Stimulated activated CD8-positive, alpha-beta memory T cell treated with anti-CD3 and anti-CD28 coated beads, Interleukin-15, amount 100 ng/mL, for 48 hours (primary cell): ENCODE measurements at regions not wholly inside any gene's neighbourhood (a gene's known extent, or its start where the extent isn't known, plus 50 kb on each side); places are given as distances from the start of the nearest gene placed in this dataset.

ENCODE experiments used
- DNase-seq, 2 donors: peaks; one replicate each; pipeline ENCODE4 v3.0.0-alpha.2; 2020; ENCODE audit warnings: low read depth in 2 of 2

DNA sequence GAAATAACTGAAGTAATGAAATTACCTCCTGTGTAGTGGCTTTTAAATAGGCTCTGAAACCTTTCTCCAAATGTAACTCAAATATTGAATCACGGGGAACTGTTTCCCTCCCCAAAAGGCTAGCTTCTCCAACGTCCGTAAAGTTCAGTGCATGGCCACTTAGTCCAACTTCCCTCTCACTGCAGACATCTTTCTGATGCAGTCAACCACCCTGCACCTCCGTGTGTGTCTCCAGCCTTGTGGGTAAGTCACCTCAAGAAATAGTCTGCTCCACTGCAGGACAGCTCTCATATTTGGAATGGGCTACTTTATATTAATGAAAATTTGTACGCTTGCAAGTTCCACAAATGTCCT lies 152.5 kb upstream of the CYRIA start:
- no peak for DNase-seq

GRCh38 chr2:16817305-16818202 lies 151.9 kb upstream of the CYRIA start:
- DNase-seq, result no peak

DNA sequence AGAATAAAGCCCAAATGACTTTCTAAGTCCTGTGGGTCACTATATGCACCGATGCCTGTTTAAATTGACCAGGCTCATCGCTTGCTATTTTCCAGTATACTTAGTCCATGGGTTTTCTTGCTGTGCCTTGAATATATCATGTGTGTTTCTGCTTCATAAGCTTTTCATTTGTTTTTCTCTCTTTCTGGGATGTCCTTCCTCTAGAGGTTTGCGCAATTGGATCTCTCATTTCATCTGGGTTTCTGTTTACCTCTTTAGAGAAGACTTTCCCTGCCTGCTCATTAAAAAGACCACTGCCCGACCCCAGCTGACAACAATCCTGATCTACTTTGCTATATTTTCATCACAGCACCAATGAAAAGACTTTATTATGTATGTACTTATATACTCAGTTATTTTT lies 150.9 kb upstream of the CYRIA start:
- DNase-seq, result no peak

GRCh38 chr2:16816016-16816415 lies 150.4 kb upstream of the CYRIA start:
- DNase-seq, result no peak

GRCh38 chr2:16813593-16813992 lies 148.0 kb upstream of the CYRIA start:
- no peak for DNase-seq

- no peak for DNase-seq
These were observed 132.8 kb upstream of the CYRIA start for GRCh38 chr2:16798472-16798871.

DNA sequence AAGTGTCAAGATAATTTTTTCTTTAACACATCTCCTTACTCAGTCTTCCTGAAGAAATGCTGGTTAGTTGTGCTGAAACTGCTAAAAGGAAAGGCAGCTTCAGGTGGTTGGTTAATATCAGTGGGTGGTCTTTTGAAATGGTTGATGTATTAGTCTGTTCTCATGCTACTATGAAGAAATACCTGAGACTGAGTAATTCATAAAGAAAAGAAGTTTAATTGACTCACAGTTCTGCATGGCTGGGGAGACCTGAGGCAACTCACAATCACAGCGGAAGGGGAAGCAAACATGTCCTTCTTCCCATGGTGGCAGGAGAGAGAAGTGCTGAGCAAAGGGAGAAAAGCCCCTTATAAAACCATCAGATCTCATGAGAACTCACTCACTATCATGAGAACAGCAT lies 125.9 kb upstream of the CYRIA start:
- DNase-seq, result no peak

DNA sequence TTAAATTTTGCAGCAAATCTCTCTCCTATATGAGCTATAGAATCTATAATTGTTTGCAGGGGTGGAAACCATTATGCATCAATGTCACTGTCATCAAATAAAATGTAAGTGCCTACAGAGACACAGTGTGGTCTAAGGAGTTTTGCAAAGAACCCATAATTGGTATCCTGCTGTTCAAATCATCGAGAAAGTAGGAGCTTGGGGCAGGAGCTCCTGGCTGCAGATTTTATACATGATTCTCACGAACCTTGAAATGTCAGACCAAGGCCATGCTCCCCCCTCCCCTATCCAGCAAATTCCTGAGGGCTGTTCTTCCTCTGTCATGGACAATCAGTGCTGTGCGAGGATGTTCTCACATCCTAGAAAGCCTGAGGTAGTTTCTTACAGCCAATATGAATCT lies 119.5 kb upstream of the CYRIA start:
- DNase-seq, result no peak

DNA sequence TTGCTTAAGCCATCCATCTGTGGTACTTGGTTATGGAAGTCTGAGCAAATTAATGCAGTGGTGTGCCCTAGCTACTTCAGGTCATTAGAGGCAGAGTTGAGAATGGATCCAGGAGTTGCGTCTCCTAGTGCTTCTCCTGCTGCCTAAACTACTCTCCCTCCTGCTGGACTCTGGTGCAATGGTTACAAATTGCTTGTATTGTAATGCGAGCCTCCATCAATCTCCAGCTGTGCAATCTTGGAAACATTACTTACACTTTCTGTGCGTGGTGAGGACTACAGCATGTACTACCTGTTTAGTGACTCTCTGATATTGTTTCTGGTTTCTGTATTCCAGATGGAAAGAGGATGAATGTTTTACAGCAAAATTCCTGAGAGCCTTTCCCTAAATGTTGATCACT lies 119.0 kb upstream of the CYRIA start:
- no peak for DNase-seq

- DNase-seq, result no peak
These were observed 111.7 kb upstream of the CYRIA start for GRCh38 chr2:16777123-16777870.

DNA sequence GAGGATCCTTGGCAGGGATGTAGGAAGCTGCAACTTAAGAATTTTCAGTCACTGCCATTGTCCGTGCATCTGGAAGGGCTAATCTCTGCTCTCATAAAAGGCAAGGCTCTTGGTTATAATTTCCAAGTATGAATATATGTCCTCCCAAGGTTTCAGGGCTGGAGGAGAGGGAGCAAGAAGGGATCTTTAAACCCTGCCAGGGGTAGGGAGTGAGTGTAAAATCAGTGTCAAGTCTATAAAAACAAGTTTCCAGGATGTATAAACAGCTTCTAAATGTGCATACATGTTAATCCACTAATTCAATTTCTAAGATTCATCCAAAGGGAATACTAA lies 110.2 kb upstream of the CYRIA start:
- DNase-seq, result no peak

DNA sequence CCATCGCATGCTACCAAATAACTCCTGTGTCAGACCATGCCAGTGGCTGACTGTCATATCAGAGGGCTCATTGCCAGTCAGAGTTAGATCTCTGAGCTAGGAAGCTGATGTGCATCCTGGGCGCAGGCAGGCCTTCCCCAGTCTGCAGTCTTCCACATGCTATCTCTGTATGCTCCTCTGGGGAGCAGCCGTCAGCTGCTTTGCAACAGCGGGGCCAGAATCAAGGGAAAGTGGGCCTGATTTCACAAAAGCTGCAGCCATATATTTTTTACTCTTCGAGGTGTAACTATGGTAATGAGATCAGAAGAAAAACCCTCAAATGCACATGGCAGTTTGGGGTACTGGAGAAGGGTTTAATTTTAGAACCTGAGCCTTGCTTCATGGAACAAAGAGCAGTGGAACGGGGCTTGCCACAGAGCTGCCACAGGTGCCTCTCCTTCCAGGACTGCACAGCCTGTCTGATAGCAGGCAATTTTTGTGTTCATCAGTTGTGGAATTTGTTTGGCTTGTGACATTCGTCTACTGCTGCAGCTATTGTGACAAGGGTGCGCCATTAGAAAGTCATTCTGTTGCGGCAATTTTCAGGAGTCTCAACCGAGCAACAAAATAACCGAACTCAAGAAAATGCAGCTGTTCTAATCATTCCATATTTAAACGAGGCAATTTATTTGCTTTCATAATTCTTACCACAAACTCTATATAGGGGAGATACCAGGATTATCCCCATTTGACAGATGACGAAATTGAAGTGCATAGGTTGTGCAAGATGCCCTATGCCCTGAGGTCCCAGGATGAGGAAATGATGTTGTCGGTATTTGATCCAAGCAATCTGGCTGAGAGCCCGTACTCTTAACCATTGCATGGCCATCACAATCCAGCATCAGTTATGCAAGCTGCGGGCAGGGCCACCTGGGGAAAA lies 109.6 kb upstream of the CYRIA start:
- DNase-seq, result no peak

GRCh38 chr2:16774091-16774490 lies 108.5 kb upstream of the CYRIA start:
- no peak for DNase-seq

DNA sequence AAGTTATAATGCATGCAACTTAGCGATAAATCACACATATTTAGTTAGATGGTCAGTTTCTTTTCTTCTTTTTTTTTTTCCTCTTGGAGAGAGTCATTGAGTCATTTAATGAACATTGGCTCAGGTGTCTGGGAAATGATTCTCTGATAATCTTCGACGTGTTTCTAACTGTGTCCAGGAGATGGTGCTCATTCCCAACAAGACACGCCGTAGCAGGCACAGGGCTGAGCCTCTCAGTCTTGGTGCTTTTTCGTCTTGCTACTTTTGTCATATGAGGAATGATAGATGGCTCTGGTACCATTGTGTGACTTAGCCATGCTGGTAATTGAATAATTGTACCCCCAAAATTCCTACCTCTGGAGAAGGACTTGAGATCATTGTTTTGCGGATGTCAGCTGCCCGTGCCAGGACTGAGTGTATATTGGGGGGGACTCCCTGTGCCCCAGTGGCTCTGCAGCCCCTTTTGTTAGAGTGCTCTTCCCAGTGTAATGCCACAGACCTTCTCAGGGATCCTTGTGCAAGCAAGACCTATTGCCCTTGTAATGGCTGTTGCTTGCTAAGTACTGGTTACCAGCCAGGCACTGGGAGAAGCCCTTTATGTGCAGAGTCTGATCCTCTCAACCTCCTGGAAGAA lies 107.6 kb upstream of the CYRIA start:
- no peak for DNase-seq

- DNase-seq, result no peak
These were observed 102.3 kb upstream of the CYRIA start for GRCh38 chr2:16767789-16768476.

DNA sequence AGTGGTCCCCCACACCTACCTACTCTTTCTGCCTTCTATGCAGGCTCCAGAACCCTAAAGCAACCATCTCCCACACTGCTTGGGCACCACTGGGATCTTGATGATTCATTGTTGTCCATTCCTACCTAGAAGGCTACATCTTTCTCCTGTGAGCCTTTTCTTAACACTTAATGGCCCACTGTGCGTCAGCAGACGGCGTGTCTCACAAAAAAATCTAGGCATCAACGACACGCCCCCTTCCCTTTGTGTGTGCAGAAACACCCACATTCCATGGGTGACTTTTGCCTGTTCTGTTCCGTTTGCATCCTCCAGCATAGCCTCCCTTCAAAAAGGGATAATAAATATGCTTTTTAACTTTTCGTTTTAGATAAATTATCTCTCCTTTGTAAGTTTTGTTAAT lies 99.7 kb upstream of the CYRIA start:
- no peak for DNase-seq

- no peak for DNase-seq
These were observed 98.9 kb upstream of the CYRIA start for GRCh38 chr2:16764487-16764886.

DNA sequence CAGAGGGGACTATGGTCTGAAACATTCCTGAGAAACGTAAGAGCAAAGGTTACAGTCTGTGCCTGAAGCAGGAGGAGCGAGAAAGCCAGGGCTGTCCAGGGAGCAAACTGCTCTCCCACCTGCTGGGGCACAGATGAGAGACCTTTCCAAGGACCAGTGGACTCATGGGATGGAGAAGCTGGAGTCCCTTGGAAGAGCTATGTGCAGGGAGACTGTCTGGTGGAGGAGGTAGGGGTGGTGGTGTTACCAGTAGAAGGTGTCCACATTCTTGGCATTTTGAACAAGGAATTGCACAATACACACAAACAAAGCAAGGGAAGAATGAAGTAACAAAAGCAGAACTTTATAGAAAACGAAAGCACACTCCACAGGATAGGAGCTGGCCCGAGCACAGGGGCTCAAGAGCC lies 97.9 kb upstream of the CYRIA start:
- DNase-seq, result no peak

DNA sequence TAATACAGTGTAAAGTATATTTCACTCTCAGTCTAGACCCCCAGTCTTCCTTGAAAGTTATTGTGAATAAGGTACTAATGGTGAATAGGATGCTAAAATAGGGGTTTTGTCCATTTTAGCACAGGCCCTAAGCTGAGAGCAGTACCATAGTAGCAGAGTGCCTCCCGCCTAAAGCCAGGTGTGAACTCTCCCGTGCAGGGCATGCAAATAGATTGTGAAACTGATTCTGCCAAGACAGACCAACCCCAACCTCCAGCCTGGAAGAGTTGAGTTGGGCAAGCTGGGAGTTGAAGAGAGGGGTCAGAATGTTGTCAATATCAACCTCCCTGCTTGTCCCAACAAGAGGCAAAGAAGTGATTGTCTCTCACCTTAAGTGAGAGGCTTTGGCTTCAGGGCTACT lies 97.4 kb upstream of the CYRIA start:
- DNase-seq, result no peak

- no peak for DNase-seq
These were observed 94.8 kb upstream of the CYRIA start for GRCh38 chr2:16760426-16760825.
